Activated CD8-positive, alpha-beta T cell treated with anti-CD3 and anti-CD28 coated beads, Interleukin-2, amount 10 ng/mL, durations not matched to agents 7 days and 5 days (primary cell): ENCODE measurements at regions not wholly inside any gene's neighbourhood (a gene's known extent, or its start where the extent isn't known, plus 50 kb on each side); places are given as distances from the start of the nearest gene placed in this dataset.
"Not testable (repeated sequence)": the region's sequence is repeated elsewhere in the genome, so short reads cannot be mapped to it uniquely, and the experiment has no call there.

ENCODE experiments used
- ATAC-seq: fragments of 150-1000 bp; cut with Tn5 transposase; one replicate; pipeline ENCODE4 v1.10.0; 2021; ENCODE audit warnings: moderate library complexity
- CTCF ChIA-PET: fragments of 350-600 bp; sonication (Branson Sonifier 250); formaldehyde crosslinking; loops from one replicate; lab custom pipeline; 2021; ENCODE audit warnings: antibody characterized with exemption; lab: Charles Lee
- POLR2A ChIA-PET: fragments of 350-600 bp; sonication (Branson Sonifier 250); formaldehyde crosslinking; loops from one replicate; lab custom pipeline; 2021; ENCODE audit warnings: antibody characterized with exemption; lab: Charles Lee
- DNase-seq: peaks from one replicate; pipeline ENCODE4 v3.0.0-alpha.2; 2020
- H3K27ac Mint-ChIP-seq: one replicate; pipeline ENCODE4 v1.8.0; 2021; ENCODE audit warnings: mild to moderate bottlenecking, mixed read lengths
- H3K27me3 Mint-ChIP-seq: one replicate; pipeline ENCODE4 v1.8.0; 2021; ENCODE audit warnings: low read depth, mixed read lengths
- H3K36me3 Mint-ChIP-seq: one replicate; pipeline ENCODE4 v1.8.0; 2021; ENCODE audit warnings: low read depth, mixed read lengths
- H3K4me1 Mint-ChIP-seq: one replicate; pipeline ENCODE4 v1.8.0; 2021; ENCODE audit warnings: low read depth, mixed read lengths
- H3K4me3 Mint-ChIP-seq: one replicate; pipeline ENCODE4 v1.8.0; 2021; ENCODE audit warnings: mild to moderate bottlenecking, mixed read lengths
- H3K9me3 Mint-ChIP-seq: one replicate; pipeline ENCODE4 v1.8.0; 2022; ENCODE audit warnings: mixed read lengths; ENCODE audit not compliant: insufficient read depth

- no peaks in the 10 kb centered on the region for H3K27me3 Mint-ChIP-seq
- H3K36me3 Mint-ChIP-seq = no peaks in the 10 kb centered on the region
- ChIA-PET CTCF (no interaction called here), POLR2A (no interaction called here)
- H3K27ac Mint-ChIP-seq = no peak overlapping the region
- ATAC-seq (no peak), DNase-seq (peak; percentile 5)
- H3K4me3 Mint-ChIP-seq = no peak overlapping the region
- H3K4me1 Mint-ChIP-seq = no peaks in the 10 kb centered on the region
- no peaks in the 10 kb centered on the region for H3K9me3 Mint-ChIP-seq
Measured at GRCh38 chr10:71087622-71088021, 124.7 kb upstream of the UNC5B start.

DNA sequence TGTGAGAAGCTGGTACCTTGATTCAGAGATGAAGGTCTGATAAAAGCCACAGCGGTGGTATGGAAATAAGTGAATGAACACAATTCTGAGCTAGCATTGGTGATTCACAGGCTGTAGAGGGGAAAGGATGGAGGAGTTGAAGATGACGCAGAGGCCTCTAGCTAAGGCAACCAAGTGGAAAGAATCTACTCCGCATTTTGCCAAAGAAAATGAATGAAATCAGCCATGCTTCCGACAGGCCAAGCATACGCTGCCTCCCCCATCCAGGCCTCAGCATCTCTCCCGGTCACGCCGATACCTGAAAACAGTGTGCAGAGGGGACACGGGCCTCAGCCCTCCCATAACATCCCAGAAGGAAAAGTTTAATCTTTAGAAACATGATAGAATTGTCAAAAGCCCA, 124.3 kb upstream of the UNC5B start:
- CTCF ChIA-PET = no interaction called here

GRCh38 chr10:71088578-71088977, 123.8 kb upstream of the UNC5B start:
- CTCF ChIA-PET, H3K27me3 Mint-ChIP-seq, H3K36me3 Mint-ChIP-seq, H3K27ac Mint-ChIP-seq, ATAC-seq, H3K9me3 Mint-ChIP-seq, H3K4me1 Mint-ChIP-seq, POLR2A ChIA-PET, H3K4me3 Mint-ChIP-seq: not testable (repeated sequence)
- DNase-seq = peak; percentile 12

More for the DNA sequence above, 124.3 kb upstream of the UNC5B start:
- Mint-ChIP-seq H3K9me3 (no peaks in the 10 kb centered on the region), H3K27me3 (no peaks in the 10 kb centered on the region), H3K4me3 (no peak overlapping the region), H3K27ac (no peak overlapping the region), H3K4me1 (no peaks in the 10 kb centered on the region), H3K36me3 (no peaks in the 10 kb centered on the region)
- no peak for ATAC-seq
- DNase-seq = peak; percentile 1
- POLR2A ChIA-PET = no interaction called here

DNA sequence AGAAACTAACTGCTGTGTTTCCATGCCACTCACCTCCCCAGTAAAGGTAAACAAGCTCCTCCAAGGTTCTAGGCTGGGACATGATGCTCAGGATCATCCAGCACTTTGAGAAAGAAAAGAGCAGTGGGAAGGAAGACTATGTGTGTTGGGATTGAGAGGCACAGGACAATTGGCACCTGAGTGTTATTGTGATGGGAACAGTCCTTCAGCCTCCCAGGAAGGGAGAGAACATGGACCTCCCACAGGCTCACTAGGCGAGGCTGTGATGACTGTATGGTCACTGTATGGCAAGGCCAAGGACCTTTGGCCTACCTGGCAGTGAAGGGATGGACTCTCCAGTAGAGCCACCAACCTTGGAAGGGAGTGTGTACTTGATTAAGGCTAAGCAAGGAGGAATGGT, 123.2 kb upstream of the UNC5B start:
- H3K4me1 Mint-ChIP-seq = no peaks in the 10 kb centered on the region
- no peaks in the 10 kb centered on the region for H3K9me3 Mint-ChIP-seq
- no peak overlapping the region for H3K4me3 Mint-ChIP-seq
- peak; percentile 10 for DNase-seq
- no peak overlapping the region for H3K27ac Mint-ChIP-seq
- H3K36me3 Mint-ChIP-seq = no peaks in the 10 kb centered on the region
- ChIA-PET POLR2A (no interaction called here), CTCF (interaction anchor here (0.6 kb wide), 1 partner anchor 1414 kb away, joined by 4 read pairs; no protein-coding TSS in a partner anchor)
- H3K27me3 Mint-ChIP-seq = peaks cover 4% of the 10 kb centered on the region
- no peak for ATAC-seq

GRCh38 chr10:71090330-71090729, 122.0 kb upstream of the UNC5B start:
- POLR2A ChIA-PET = no interaction called here
- Mint-ChIP-seq H3K4me3 (no peak overlapping the region), H3K4me1 (no peaks in the 10 kb centered on the region), H3K27ac (no peak overlapping the region), H3K36me3 (no peaks in the 10 kb centered on the region), H3K27me3 (peaks cover 8% of the 10 kb centered on the region), H3K9me3 (no peaks in the 10 kb centered on the region)
- ATAC-seq (no peak), DNase-seq (peak; percentile 15)
- CTCF ChIA-PET = no interaction called here

DNA sequence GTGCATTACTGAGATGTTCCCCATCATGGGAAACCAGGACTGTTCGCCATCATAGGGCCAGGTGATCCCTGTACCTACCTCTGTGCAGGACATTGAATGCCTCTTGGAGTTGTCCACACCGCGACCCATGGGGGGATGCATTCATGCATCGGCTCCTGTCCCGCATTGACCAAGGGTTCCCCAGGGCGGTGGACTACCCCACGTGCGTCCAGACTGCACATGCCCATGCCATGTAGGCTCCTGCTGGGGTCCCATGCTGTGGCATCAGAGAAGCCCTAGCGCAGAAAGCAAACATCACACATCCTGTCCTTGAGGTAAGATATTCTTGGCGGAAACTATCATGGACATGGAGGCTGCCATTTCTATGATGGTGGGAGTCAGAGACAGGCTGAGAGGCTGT, 121.6 kb upstream of the UNC5B start:
- ChIA-PET POLR2A (no interaction called here), CTCF (no interaction called here)
- Mint-ChIP-seq H3K4me1 (no peaks in the 10 kb centered on the region), H3K27ac (no peak overlapping the region), H3K36me3 (no peaks in the 10 kb centered on the region), H3K9me3 (no peaks in the 10 kb centered on the region), H3K27me3 (peaks cover 8% of the 10 kb centered on the region), H3K4me3 (no peak overlapping the region)
- no peak for ATAC-seq
- DNase-seq = peak; percentile 16

DNA sequence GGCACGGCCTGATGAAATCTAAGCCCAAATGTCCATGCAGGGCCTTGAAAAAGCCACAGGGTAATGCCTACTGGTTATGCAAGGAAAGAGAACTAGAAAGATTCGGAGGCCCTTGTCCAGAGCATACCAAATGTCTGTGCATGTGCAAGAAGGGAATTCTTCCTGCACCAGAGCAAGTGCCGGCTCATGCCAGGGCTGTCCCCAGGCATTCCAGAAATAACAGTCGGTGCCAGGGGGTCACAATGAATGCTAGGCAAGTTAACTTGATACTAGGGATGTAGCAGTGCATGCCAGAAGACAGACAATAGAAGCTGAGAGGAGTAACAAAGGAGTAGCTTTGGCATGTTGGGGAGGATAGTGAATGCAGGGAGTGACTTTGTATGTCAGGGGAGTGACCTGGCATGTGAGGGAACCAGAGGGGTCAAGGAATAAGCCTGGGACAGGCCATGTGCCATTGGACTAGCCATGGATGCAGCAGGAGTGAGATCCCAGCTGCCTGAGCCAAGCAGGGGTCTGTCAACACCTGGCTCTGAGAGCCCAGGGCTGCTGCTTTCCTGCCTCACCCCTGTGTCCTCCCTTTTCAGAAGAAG, 119.5 kb upstream of the UNC5B start:
- no peak overlapping the region for H3K27ac Mint-ChIP-seq
- CTCF ChIA-PET = no interaction called here
- H3K36me3 Mint-ChIP-seq = no peaks in the 10 kb centered on the region
- ATAC-seq = no peak
- H3K9me3 Mint-ChIP-seq = no peaks in the 10 kb centered on the region
- no peaks in the 10 kb centered on the region for H3K4me1 Mint-ChIP-seq
- H3K4me3 Mint-ChIP-seq = no peak overlapping the region
- peaks cover 19% of the 10 kb centered on the region for H3K27me3 Mint-ChIP-seq
- POLR2A ChIA-PET = no interaction called here
- peak; percentile 12 for DNase-seq

- no peaks in the 10 kb centered on the region for H3K4me1 Mint-ChIP-seq
- H3K9me3 Mint-ChIP-seq = no peaks in the 10 kb centered on the region
- POLR2A ChIA-PET = no interaction called here
- H3K4me3 Mint-ChIP-seq = no peak overlapping the region
- no peak overlapping the region for H3K27ac Mint-ChIP-seq
- CTCF ChIA-PET = no interaction called here
- H3K27me3 Mint-ChIP-seq = peaks cover 23% of the 10 kb centered on the region
- H3K36me3 Mint-ChIP-seq = no peaks in the 10 kb centered on the region
- ATAC-seq = no peak
- peak; percentile 15 for DNase-seq
Measured at GRCh38 chr10:71093531-71093930, 118.8 kb upstream of the UNC5B start.

DNA sequence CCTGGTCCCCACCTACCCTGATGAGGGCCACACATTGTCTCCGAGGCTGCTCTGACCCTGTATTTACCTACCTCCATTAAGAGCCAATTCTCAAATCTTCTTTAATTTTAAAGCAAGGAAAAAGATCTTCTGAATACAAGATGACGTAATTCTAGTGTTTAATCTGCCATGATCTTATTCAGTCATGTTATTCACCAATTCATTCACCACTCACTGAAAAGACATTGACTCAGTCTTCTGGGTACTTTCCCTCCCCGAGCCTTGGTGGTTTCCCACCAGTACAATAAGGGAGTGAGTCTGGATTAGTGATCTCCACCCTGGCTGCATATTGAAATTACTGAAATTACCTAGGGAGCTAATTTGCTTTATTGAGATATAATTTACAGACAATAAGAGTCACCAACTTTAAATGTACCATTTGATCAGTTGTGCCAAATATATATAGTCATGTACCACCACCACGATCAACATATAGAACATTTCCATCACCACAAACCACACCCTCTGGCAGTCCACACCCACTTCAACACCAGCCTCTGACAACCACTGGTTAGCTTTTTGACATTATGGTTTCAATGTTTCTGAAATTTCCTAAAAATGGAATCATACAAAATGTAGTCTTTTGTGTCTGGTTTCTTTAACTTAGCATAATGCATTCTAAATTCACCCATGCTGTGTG, 117.5 kb upstream of the UNC5B start:
- Mint-ChIP-seq H3K9me3 (no peaks in the 10 kb centered on the region), H3K27me3 (peaks cover 32% of the 10 kb centered on the region), H3K4me3 (no peak overlapping the region), H3K4me1 (no peaks in the 10 kb centered on the region), H3K27ac (no peak overlapping the region), H3K36me3 (no peaks in the 10 kb centered on the region)
- POLR2A ChIA-PET = no interaction called here
- DNase-seq (peak; percentile 20), ATAC-seq (no peak)
- CTCF ChIA-PET = no interaction called here

- POLR2A ChIA-PET = no interaction called here
Measured at GRCh38 chr10:71099731-71100361, 112.5 kb upstream of the UNC5B start.

GRCh38 chr10:71103961-71104360, 108.4 kb upstream of the UNC5B start:
- Mint-ChIP-seq H3K9me3 (no peaks in the 10 kb centered on the region), H3K4me3 (no peak overlapping the region), H3K4me1 (peaks cover 7% of the 10 kb centered on the region), H3K36me3 (peaks cover 4% of the 10 kb centered on the region), H3K27ac (no peak overlapping the region), H3K27me3 (peaks cover 29% of the 10 kb centered on the region)
- ChIA-PET CTCF (no interaction called here), POLR2A (interaction anchor here (0.7 kb wide), 1 partner anchor 125 kb away, joined by 3 read pairs; no protein-coding TSS in a partner anchor)
- DNase-seq (no peak), ATAC-seq (no peak)

More at GRCh38 chr10:71099731-71100361, 112.5 kb upstream of the UNC5B start:
- Mint-ChIP-seq H3K4me1 (no peaks in the 10 kb centered on the region), H3K27me3 (peaks cover 43% of the 10 kb centered on the region), H3K9me3 (no peaks in the 10 kb centered on the region), H3K27ac (no peak overlapping the region), H3K36me3 (no peaks in the 10 kb centered on the region), H3K4me3 (no peak overlapping the region)
- no peak for DNase-seq
- CTCF ChIA-PET = no interaction called here
- ATAC-seq = no peak

- peaks cover 18% of the 10 kb centered on the region for H3K27me3 Mint-ChIP-seq
- ATAC-seq, H3K36me3 Mint-ChIP-seq, POLR2A ChIA-PET, H3K9me3 Mint-ChIP-seq, DNase-seq, H3K4me3 Mint-ChIP-seq, H3K4me1 Mint-ChIP-seq, CTCF ChIA-PET, H3K27ac Mint-ChIP-seq: not testable (repeated sequence)
Measured at GRCh38 chr10:71106151-71106550, 106.2 kb upstream of the UNC5B start.
